ENCODE measurements at regions not wholly inside any gene's neighbourhood (a gene's known extent, or its start where the extent isn't known, plus 50 kb on each side); places are given as distances from the start of the nearest gene placed in this dataset.
"Not testable (repeated sequence)": the region's sequence is repeated elsewhere in the genome, so short reads cannot be mapped to it uniquely, and the experiment has no call there.

GRCh38 chr5:120147911-120148310 is 316.2 kb upstream of the PRR16 start:
- DNase-seq (ENCODE audit: low read depth) = not testable (repeated sequence)

- no peak for DNase-seq (ENCODE audit: low read depth)
Measured at GRCh38 chr5:120150770-120151169, 313.3 kb upstream of the PRR16 start.

DNA sequence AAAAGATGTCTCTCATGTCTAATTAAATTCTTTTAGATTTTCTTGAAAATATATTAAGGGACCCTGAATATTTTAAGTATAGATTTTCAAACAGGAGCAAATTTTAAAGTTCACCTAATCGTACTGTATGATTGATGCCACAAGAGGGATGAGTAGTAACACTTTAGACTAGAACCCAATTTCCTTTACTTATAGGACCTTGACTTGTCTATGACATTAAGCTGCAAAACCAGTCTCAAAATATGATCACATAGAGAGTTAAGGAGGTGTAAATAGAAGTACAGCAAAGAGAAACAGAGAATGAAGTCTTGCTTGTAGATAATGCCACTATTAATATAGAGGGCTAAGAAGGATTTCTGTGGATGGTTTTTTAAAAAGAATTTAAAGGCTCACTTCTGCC is 312.9 kb upstream of the PRR16 start:
- DNase-seq (ENCODE audit: low read depth) = no peak

DNA sequence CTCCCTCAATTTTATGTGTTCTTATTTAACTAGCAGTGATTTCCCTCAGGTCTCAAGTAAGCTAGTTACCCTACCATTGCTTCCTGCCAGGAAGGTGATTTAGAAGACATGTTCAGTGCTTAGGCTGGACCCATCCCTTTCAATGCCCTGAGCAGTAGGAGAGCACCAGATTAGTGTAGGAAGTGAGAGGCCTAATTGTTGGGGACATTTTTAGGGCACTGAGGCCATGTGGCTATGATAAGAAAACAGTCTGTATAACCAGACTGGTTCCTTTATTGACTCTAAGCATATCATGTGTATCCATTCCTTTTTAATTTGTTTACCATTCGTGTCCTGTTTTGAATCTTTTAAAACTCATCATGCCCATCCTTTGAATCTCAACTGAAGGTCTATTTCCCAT is 312.3 kb upstream of the PRR16 start:
- no peak for DNase-seq (ENCODE audit: low read depth)

DNA sequence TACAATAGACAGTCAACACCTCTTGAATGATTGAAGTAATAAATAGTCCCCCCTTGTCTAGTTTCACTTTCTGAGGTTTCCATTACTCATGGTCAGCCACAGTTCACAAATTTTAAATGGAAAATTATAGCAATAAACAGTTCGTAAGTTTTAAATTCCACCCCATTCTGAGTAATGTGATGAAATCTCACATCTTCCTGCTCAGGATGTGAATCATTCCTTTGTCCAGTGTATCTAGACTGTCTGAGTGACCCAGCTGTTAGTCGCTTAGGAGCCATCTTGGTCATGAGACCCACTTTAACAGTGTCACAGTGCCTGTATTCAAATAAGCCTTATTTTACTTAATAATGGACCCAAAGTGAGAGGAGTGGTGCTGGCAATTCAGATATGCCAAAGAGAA is 311.6 kb upstream of the PRR16 start:
- DNase-seq (ENCODE audit: low read depth) = peak; percentile 78

DNA sequence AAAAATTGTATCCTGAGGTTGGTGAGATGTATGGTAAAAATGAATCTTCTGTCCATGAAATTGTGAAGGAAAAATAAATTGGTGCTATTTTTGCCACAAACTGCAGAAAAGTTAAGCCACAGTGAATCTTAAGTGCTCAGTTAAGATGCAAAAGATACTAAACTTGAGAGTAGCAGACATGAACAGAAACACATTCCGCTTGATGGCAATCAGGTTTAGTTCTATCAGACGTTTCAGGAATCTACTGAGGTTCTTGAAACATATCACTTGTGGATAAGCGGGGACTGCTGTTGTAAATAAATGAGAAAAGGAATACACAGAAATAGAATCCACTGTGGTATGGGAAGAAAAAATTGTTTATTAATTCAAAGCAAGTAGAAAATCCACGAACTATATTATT is 311.2 kb upstream of the PRR16 start:
- no peak for DNase-seq (ENCODE audit: low read depth)

DNA sequence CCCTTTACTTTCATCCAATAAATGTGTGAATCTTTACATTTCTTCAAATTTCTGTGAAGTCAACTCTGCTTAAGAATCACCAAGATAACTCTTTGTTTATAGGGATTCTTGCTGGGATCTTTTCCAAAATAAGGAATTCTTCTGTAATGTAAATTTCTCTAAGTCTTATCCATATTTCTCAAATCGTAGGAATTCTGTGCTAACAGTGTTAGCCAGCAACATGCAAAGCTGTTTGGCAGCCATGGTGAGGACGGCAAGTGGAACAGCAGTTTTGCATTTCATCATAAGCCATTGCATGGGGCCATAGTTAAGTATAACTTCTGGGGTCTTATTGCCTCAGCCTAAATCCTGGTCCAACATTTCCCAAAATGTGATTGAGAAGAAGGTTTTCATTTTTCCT is 310.5 kb upstream of the PRR16 start:
- DNase-seq (ENCODE audit: low read depth) = no peak

DNA sequence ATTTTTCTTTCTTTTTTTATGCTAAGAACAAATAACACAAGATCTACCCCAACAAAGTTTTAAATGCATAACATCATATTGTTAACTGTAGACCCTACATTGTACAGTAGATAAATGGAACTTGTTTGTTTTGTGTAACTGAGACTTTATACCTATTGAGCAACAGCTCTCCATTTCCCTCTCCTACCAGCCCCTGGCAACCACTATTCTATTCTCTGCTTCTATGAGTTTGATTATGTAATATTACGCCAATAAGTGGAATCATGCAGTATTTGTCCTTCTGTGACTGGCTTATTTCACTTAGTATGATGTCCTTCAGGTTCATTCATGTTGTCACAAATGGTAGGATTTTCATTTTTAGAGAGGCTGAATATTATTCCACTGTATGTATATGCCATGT is 308.2 kb upstream of the PRR16 start:
- no peak for DNase-seq (ENCODE audit: low read depth)

- no peak for DNase-seq (ENCODE audit: low read depth)
Measured at GRCh38 chr5:120158211-120158610, 305.9 kb upstream of the PRR16 start.

DNA sequence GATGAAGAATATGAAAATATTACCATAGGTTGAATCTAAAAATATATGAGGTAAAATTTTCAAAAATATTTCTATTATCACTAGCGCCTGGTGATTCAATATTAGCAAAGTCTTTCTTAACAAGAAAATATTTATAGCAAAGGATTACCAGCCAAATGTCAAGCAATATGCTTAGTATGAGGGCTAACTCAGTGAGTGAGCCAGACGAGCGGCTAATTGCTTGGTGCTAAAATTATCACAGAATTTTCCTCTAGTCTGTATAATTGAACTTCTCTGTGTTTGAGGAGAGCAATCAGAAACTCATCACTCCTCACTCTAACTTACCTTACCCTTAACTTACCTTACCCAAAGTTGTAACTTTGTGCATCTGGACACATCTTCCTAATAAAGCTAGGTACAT is 304.9 kb upstream of the PRR16 start:
- DNase-seq (ENCODE audit: low read depth) = no peak

DNA sequence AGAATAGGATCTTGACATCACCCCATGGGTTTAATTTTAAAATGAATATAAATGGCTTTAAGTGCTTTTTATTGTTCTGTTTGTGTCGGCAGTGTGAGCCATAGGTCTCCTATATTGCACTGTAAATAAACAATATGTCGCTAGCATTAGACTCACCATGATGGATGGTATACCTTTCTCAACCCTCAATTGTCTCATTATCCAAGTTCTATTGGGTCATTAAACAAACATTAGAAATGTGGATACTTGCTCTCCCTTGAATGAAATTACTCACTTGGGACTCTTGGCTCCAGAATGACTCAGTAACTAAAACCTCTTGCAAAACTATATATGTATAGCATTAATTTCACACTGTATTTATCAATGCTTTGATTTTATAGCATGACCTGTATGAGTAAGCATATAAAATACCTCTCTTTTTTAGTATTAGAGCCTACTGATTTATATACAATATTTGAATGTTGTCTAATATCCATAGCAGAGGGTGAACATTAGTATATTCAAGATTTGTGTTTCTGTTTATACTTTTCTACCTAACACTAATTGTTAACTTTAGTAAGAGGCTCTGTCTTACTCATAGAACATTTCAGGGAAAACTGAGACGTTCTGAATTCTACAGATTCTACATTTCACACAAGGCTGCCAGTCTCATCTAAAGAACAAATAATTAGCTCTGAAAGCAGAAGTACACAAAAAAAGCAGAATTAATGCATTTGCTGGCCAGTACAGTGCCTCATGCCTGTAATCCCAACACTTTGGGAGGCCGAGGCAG is 303.8 kb upstream of the PRR16 start:
- no peak for DNase-seq (ENCODE audit: low read depth)

- no peak for DNase-seq (ENCODE audit: low read depth)
Measured at GRCh38 chr5:120162321-120162720, 301.8 kb upstream of the PRR16 start.

GRCh38 chr5:120164037-120164436 is 300.1 kb upstream of the PRR16 start:
- no peak for DNase-seq (ENCODE audit: low read depth)

DNA sequence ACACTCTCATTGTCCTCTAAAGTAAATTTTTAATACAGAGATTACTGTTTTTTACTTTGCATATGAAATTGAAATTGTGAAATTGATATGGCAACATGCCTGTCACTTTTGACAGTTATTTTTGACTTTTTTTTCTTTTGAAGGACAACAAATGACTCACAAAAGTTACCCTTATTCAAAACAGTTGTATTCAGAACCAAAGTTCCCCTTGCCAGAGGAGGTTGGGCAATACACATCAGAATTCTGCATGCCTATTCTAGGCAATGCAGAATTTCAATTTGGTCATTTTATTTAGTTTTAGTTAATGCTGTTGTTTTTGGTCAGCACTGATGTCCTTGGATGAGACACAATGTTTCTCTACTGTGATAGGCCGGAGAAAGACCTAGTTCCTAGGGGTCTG is 299.1 kb upstream of the PRR16 start:
- DNase-seq (ENCODE audit: low read depth) = no peak

GRCh38 chr5:120173125-120173524 is 291.0 kb upstream of the PRR16 start:
- no peak for DNase-seq (ENCODE audit: low read depth)

GRCh38 chr5:120174089-120174488 is 290.0 kb upstream of the PRR16 start:
- no peak for DNase-seq (ENCODE audit: low read depth)

DNA sequence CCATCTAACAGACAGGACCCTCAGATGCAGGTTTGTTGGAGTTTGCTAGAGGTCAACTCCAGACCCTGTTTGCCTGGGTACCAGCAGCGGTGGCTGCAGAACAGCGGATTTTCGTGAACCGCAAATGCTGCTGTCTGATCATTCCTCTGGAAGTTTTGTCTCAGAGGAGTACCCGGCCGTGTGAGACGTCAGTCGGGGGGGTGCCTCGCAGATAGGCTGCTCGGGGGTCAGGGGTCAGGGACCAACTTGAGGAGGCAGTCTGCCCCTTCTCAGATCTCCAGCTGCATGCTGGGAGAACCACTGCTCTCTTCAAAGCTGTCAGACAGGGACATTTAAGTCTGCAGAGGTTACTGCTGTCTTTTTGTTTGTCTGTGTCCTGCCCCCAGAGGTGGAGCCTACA is 282.9 kb upstream of the PRR16 start:
- not testable (repeated sequence) for DNase-seq (ENCODE audit: low read depth)

GRCh38 chr5:120194650-120195049 is 269.4 kb upstream of the PRR16 start:
- DNase-seq (ENCODE audit: low read depth) = not testable (repeated sequence)

- no peak for DNase-seq (ENCODE audit: low read depth)
Measured at GRCh38 chr5:120199559-120199958, 264.5 kb upstream of the PRR16 start.

GRCh38 chr5:120207129-120207528 is 257.0 kb upstream of the PRR16 start:
- DNase-seq (ENCODE audit: low read depth) = no peak

- DNase-seq (ENCODE audit: low read depth) = no peak
Measured at GRCh38 chr5:120217001-120217400, 247.1 kb upstream of the PRR16 start.

GRCh38 chr5:120219988-120220387 is 244.1 kb upstream of the PRR16 start:
- no peak for DNase-seq (ENCODE audit: low read depth)

- DNase-seq (ENCODE audit: low read depth) = no peak
Measured at GRCh38 chr5:120225524-120225923, 238.6 kb upstream of the PRR16 start.
